Psoas muscle (tissue), 7 donors: ENCODE measurements at regions not wholly inside any gene's neighbourhood (a gene's known extent, or its start where the extent isn't known, plus 50 kb on each side); places are given as distances from the start of the nearest gene placed in this dataset.

Source experiments
- ATAC-seq, 4 donors: fragments of 200-7000 bp; cut with Tn5 transposase; one replicate each; pipeline ENCODE4 v1.9.1; 2020; ENCODE audit warnings: moderate library complexity in 3 of 4, mild to moderate bottlenecking in 2 of 4
- DNase-seq, 2 donors: peaks; one replicate each; pipeline ENCODE4 v3.0.0-alpha.2; 2020
- H3K27ac ChIP-seq: fragments of 200-600 bp; one replicate; pipeline ENCODE4 v1.8.0; 2022
- H3K27me3 ChIP-seq, 3 donors: fragments of 200-600 bp in 1 of 3; one replicate each; pipeline versions ENCODE4 v1.6.1 to v1.8.0; 2013 to 2022; ENCODE audit warnings: low read length in 2 of 3, mild to moderate bottlenecking in 2 of 3, moderate library complexity in 1 of 3; ENCODE audit not compliant: insufficient read depth in 3 of 3
- H3K36me3 ChIP-seq, 2 donors: fragments of 200-600 bp in 1 of 2; one replicate each; pipeline versions ENCODE4 v1.6.1 to v1.8.0; 2013 to 2022; ENCODE audit warnings: low read depth in 1 of 2, mild to moderate bottlenecking in 1 of 2, moderate library complexity in 1 of 2; ENCODE audit not compliant: insufficient read depth in 1 of 2
- H3K4me1 ChIP-seq: fragments of 200-600 bp; one replicate; pipeline ENCODE4 v1.8.0; 2022
- H3K4me3 ChIP-seq: fragments of 200-600 bp; one replicate; pipeline ENCODE4 v1.8.0; 2022; ENCODE audit warnings: mild to moderate bottlenecking
- H3K9me3 ChIP-seq: fragments of 200-600 bp; one replicate; pipeline ENCODE4 v1.8.0; 2022
- WGBS, 3 donors: extraction: QIAGEN DNeasy Blood & Tissue Kit; methylation state at CpG; one replicate each; pipeline versions ENCODE4 v1.1.6 to v1.1.7; 2013; 5-methylcytosine and 5-hydroxymethylcytosine counted together
- intact Hi-C, 2 donors: fragments of 100-400 bp; cut with DNase I; formaldehyde crosslinking; loops; one replicate each; pipeline versions ENCODE4 v1.11.0 to v1.14.2; 2022
- TF ChIP-seq, protein P1 (sequence below): fragments of 200-600 bp; IDR thresholded peaks from one replicate; pipeline ENCODE4 v1.8.0; 2022; ENCODE audit warnings: antibody characterized with exemption
- donor health status: healthy with polysubstance abuse.
- donor health status: DM: no; HTN: no; CAD: no; lungs with moderate emphysema.
- donor health status: Bipolar disorder and iron deficiency.
- donor health status: healthy.
- donor health status: DM: yes; HTN: yes; CAD: no.
- donor health status: DM: no; HTN: no; CAD: no.
- donor health status: DM: yes; HTN: yes; CAD: no.

GRCh38 chr12:67535176-67535575, 113.4 kb upstream of the DYRK2 start:
- no peak for DNase-seq
- TF ChIP-seq, protein P1, sequence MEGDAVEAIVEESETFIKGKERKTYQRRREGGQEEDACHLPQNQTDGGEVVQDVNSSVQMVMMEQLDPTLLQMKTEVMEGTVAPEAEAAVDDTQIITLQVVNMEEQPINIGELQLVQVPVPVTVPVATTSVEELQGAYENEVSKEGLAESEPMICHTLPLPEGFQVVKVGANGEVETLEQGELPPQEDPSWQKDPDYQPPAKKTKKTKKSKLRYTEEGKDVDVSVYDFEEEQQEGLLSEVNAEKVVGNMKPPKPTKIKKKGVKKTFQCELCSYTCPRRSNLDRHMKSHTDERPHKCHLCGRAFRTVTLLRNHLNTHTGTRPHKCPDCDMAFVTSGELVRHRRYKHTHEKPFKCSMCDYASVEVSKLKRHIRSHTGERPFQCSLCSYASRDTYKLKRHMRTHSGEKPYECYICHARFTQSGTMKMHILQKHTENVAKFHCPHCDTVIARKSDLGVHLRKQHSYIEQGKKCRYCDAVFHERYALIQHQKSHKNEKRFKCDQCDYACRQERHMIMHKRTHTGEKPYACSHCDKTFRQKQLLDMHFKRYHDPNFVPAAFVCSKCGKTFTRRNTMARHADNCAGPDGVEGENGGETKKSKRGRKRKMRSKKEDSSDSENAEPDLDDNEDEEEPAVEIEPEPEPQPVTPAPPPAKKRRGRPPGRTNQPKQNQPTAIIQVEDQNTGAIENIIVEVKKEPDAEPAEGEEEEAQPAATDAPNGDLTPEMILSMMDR: no peak
- 70 to 79% (median 73%) methylated on average over 6 of the region's 6 CpGs for WGBS, 3 donors
- H3K4me1 ChIP-seq: no peaks in the 10 kb centered on the region
- H3K36me3 ChIP-seq: no peaks in the 10 kb centered on the region
- intact Hi-C loops: no loop called here
- no peaks in the 10 kb centered on the region for H3K27me3 ChIP-seq
- ATAC-seq: no peak
- H3K9me3 ChIP-seq: no peaks in the 10 kb centered on the region
- H3K4me3 ChIP-seq: no peak overlapping the region
- no peak overlapping the region for H3K27ac ChIP-seq

- Histone ChIP-seq H3K4me3 (no peak overlapping the region), H3K36me3 (no peaks in the 10 kb centered on the region), H3K4me1 (no peaks in the 10 kb centered on the region), H3K27ac (no peak overlapping the region), H3K9me3 (no peaks in the 10 kb centered on the region), H3K27me3 (no peaks in the 10 kb centered on the region)
- WGBS, 3 donors: 68 to 82% (median 70%) methylated on average over 5 of the region's 5 CpGs
- no peak for DNase-seq
- TF ChIP-seq, protein P1: no peak
- intact Hi-C loops: no loop called here
- ATAC-seq: no peak
Measured at GRCh38 chr12:67535971-67536370, 112.6 kb upstream of the DYRK2 start.

GRCh38 chr12:67539329-67539728, 109.2 kb upstream of the DYRK2 start:
- no peak overlapping the region for H3K27ac ChIP-seq
- TF ChIP-seq, protein P1: no peak
- H3K9me3 ChIP-seq: no peaks in the 10 kb centered on the region
- 72 to 85% (median 78%) methylated on average over 9 of the region's 9 CpGs for WGBS, 3 donors
- H3K36me3 ChIP-seq: no peaks in the 10 kb centered on the region
- no peaks in the 10 kb centered on the region for H3K27me3 ChIP-seq
- H3K4me3 ChIP-seq: no peak overlapping the region
- intact Hi-C loops: no loop called here
- no peaks in the 10 kb centered on the region for H3K4me1 ChIP-seq
- ATAC-seq (no peak), DNase-seq (peak in 1 of 2 donors; percentile 19)

GRCh38 chr12:67539946-67540345, 108.6 kb upstream of the DYRK2 start:
- 81 to 86% (median 82%) methylated on average over 3 of the region's 3 CpGs for WGBS, 3 donors
- H3K9me3 ChIP-seq: no peaks in the 10 kb centered on the region
- no peak for DNase-seq
- intact Hi-C loops: no loop called here
- no peak overlapping the region for H3K4me3 ChIP-seq
- no peaks in the 10 kb centered on the region for H3K36me3 ChIP-seq
- H3K4me1 ChIP-seq: no peaks in the 10 kb centered on the region
- TF ChIP-seq, protein P1: no peak
- H3K27me3 ChIP-seq: no peaks in the 10 kb centered on the region
- ATAC-seq: no peak
- H3K27ac ChIP-seq: no peak overlapping the region

- no peak for ATAC-seq
- Histone ChIP-seq H3K27ac (no peak overlapping the region), H3K36me3 (no peaks in the 10 kb centered on the region), H3K4me1 (no peaks in the 10 kb centered on the region), H3K9me3 (no peaks in the 10 kb centered on the region), H3K4me3 (no peak overlapping the region), H3K27me3 (no peaks in the 10 kb centered on the region)
- TF ChIP-seq, protein P1: no peak
- 73 to 82% (median 79%) methylated on average over 8 of the region's 8 CpGs for WGBS, 3 donors
- no peak for DNase-seq
- intact Hi-C loops: no loop called here
Measured at GRCh38 chr12:67540920-67541624, 107.5 kb upstream of the DYRK2 start.
